ENCODE measurements at regions not wholly inside any gene's neighbourhood (a gene's known extent, or its start where the extent isn't known, plus 50 kb on each side); places are given as distances from the start of the nearest gene placed in this dataset.
"Not testable (repeated sequence)": the region's sequence is repeated elsewhere in the genome, so short reads cannot be mapped to it uniquely, and the experiment has no call there.

DNA sequence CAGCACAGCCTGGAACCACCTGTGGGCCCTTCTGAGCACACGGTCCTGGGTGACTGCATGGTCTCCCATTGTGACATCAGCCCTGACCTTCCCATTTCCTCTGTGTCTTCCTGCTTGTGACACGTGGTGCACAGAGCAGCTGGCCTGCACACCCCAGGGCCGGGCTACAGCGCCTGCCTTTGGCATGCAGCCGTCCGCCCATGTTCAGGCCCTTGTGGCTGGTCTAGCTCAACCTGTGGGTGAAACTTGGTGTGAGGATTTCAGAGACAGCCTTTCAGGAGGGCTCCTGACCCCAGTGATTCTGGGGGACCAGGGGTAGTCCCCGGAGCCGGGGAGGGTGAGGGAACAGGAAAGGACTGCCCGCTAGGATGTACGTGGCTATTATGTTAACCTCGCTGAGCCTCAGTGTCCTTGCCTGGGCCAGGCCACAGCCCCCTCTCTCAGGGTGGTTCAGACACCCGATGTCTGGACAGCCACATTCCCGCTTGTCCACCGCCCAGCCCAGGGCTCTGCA lies 284.8 kb upstream of the HS6ST1 start:
- Histone ChIP-seq H3K27me3 (ENCODE audit: insufficient read depth, low read depth) (no peaks in the 10 kb centered on the region), H3K9me2 (ENCODE audit: insufficient read depth) (no peaks in the 10 kb centered on the region), H2AFZ (no peak overlapping the region), H3K27ac (no peak overlapping the region), H4K20me1 (ENCODE audit: insufficient read depth) (no peaks in the 10 kb centered on the region), H3K4me3 (no peak overlapping the region), H3K9me3 (ENCODE audit: insufficient read depth, low read depth) (no peaks in the 10 kb centered on the region), H3K4me1 (replicated peaks; ENCODE audit: insufficient read depth) (no peaks in the 10 kb centered on the region), H3K4me2 (no peak overlapping the region), H3F3A (ENCODE audit: insufficient read depth, low read depth) (no peaks in the 10 kb centered on the region), H3K36me3 (ENCODE audit: low read depth) (no peaks in the 10 kb centered on the region), H3K79me2 (ENCODE audit: low read depth) (no peaks in the 10 kb centered on the region)
- POLR2A ChIA-PET (ENCODE audit: unreplicated experiment) = no interaction called here
- intact Hi-C loops (cut with micrococcal nuclease; ENCODE audit: unreplicated experiment) = no loop called here
- no peak for DNase-seq
- BruUV-seq (replicated peaks) = no TSS peak
- TF ChIP-seq, protein P1, sequence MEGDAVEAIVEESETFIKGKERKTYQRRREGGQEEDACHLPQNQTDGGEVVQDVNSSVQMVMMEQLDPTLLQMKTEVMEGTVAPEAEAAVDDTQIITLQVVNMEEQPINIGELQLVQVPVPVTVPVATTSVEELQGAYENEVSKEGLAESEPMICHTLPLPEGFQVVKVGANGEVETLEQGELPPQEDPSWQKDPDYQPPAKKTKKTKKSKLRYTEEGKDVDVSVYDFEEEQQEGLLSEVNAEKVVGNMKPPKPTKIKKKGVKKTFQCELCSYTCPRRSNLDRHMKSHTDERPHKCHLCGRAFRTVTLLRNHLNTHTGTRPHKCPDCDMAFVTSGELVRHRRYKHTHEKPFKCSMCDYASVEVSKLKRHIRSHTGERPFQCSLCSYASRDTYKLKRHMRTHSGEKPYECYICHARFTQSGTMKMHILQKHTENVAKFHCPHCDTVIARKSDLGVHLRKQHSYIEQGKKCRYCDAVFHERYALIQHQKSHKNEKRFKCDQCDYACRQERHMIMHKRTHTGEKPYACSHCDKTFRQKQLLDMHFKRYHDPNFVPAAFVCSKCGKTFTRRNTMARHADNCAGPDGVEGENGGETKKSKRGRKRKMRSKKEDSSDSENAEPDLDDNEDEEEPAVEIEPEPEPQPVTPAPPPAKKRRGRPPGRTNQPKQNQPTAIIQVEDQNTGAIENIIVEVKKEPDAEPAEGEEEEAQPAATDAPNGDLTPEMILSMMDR (conservative IDR thresholded peaks at IDR 0.05) = no peak
- no peak for TF ChIP-seq EZH2 (IDR thresholded peaks at IDR 0.05; ENCODE audit: low read depth)
- CTCF ChIA-PET = no interaction called here

- no peaks in the 10 kb centered on the region for H3K4me1 ChIP-seq (replicated peaks; ENCODE audit: insufficient read depth)
- DNase-seq = no peak
- no peaks in the 10 kb centered on the region for H3F3A ChIP-seq (ENCODE audit: insufficient read depth, low read depth)
- no peaks in the 10 kb centered on the region for H3K9me3 ChIP-seq (ENCODE audit: insufficient read depth, low read depth)
- no peak overlapping the region for H3K4me2 ChIP-seq
- H3K79me2 ChIP-seq (ENCODE audit: low read depth) = no peaks in the 10 kb centered on the region
- no peaks in the 10 kb centered on the region for H3K36me3 ChIP-seq (ENCODE audit: low read depth)
- no peak overlapping the region for H3K27ac ChIP-seq
- no peaks in the 10 kb centered on the region for H3K27me3 ChIP-seq (ENCODE audit: insufficient read depth, low read depth)
- no TSS peak for BruUV-seq (replicated peaks)
- no peak overlapping the region for H3K4me3 ChIP-seq
- no peak for TF ChIP-seq EZH2 (IDR thresholded peaks at IDR 0.05; ENCODE audit: low read depth)
- TF ChIP-seq, protein P1 (conservative IDR thresholded peaks at IDR 0.05) = no peak
- H4K20me1 ChIP-seq (ENCODE audit: insufficient read depth) = no peaks in the 10 kb centered on the region
- no peak overlapping the region for H2AFZ ChIP-seq
- intact Hi-C loops (cut with micrococcal nuclease; ENCODE audit: unreplicated experiment) = no loop called here
- no peaks in the 10 kb centered on the region for H3K9me2 ChIP-seq (ENCODE audit: insufficient read depth)
- CTCF ChIA-PET = no interaction called here
- POLR2A ChIA-PET (ENCODE audit: unreplicated experiment) = no interaction called here
These were observed 285.4 kb upstream of the HS6ST1 start for GRCh38 chr2:128604045-128604444.

GRCh38 chr2:128604581-128604980 lies 285.9 kb upstream of the HS6ST1 start:
- H3K4me1 ChIP-seq (replicated peaks; ENCODE audit: insufficient read depth); POLR2A ChIA-PET (ENCODE audit: unreplicated experiment); BruUV-seq (replicated peaks); H3K9me3 ChIP-seq (ENCODE audit: insufficient read depth, low read depth); H3K4me3 ChIP-seq; H2AFZ ChIP-seq; H3F3A ChIP-seq (ENCODE audit: insufficient read depth, low read depth); H3K36me3 ChIP-seq (ENCODE audit: low read depth); H3K79me2 ChIP-seq (ENCODE audit: low read depth); H3K27me3 ChIP-seq (ENCODE audit: insufficient read depth, low read depth); CTCF ChIA-PET; H3K27ac ChIP-seq; H3K9me2 ChIP-seq (ENCODE audit: insufficient read depth); DNase-seq; intact Hi-C loops (cut with micrococcal nuclease; ENCODE audit: unreplicated experiment); H4K20me1 ChIP-seq (ENCODE audit: insufficient read depth); H3K4me2 ChIP-seq: not testable (repeated sequence)

DNA sequence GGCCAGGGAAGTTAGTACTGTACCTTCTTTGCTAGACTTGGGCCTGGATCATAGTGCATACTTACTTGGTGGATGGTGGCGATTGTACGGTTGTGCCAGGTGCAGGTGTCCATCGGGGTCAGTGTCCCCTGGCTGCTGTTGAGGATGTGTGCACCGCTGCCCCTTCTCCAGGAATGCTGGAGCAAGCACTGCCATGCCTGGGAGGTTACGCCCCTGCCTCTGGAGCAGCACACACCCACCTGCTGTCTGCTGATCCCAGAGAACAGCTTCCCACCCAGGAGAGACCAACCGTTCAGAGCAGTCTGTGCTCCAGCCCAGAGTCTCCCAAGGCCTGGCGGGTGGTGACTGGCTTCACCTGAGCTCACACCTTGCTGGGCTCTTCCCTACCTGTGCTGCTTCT lies 286.8 kb upstream of the HS6ST1 start:
- Histone ChIP-seq H3K4me1 (replicated peaks; ENCODE audit: insufficient read depth) (no peaks in the 10 kb centered on the region), H3F3A (ENCODE audit: insufficient read depth, low read depth) (no peaks in the 10 kb centered on the region), H3K36me3 (ENCODE audit: low read depth) (no peaks in the 10 kb centered on the region), H3K9me2 (ENCODE audit: insufficient read depth) (no peaks in the 10 kb centered on the region), H3K79me2 (ENCODE audit: low read depth) (no peaks in the 10 kb centered on the region), H4K20me1 (ENCODE audit: insufficient read depth) (no peaks in the 10 kb centered on the region), H3K4me2 (no peak overlapping the region), H3K4me3 (no peak overlapping the region), H2AFZ (no peak overlapping the region), H3K27ac (no peak overlapping the region), H3K9me3 (ENCODE audit: insufficient read depth, low read depth) (no peaks in the 10 kb centered on the region), H3K27me3 (ENCODE audit: insufficient read depth, low read depth) (no peaks in the 10 kb centered on the region)
- ChIA-PET POLR2A (ENCODE audit: unreplicated experiment) (no interaction called here), CTCF (no interaction called here)
- BruUV-seq (replicated peaks) = no TSS peak
- no peak for DNase-seq
- TF ChIP-seq, protein P1 (conservative IDR thresholded peaks at IDR 0.05) = no peak
- TF ChIP-seq EZH2 (IDR thresholded peaks at IDR 0.05; ENCODE audit: low read depth) = no peak
- intact Hi-C loops (cut with micrococcal nuclease; ENCODE audit: unreplicated experiment) = no loop called here
